NCI-H446 (cell line): ENCODE measurements at regions not wholly inside any gene's neighbourhood (a gene's known extent, or its start where the extent isn't known, plus 50 kb on each side); places are given as distances from the start of the nearest gene placed in this dataset.
A peak's percentile ranks its signal among the peaks of the same experiment; 100 is the strongest.
"Not testable (repeated sequence)": the region's sequence is repeated elsewhere in the genome, so short reads cannot be mapped to it uniquely, and the experiment has no call there.

Experiments used
- DNase-seq, 2 experiments: peaks; one replicate each; lab custom pipeline; 2025; lab: John Stamatoyannopoulos, UW

GRCh38 chr18:22739061-22739642, 194.0 kb upstream of the RBBP8 start:
- DNase-seq = no peak

GRCh38 chr18:22739789-22740188, 193.3 kb upstream of the RBBP8 start:
- DNase-seq = no peak

GRCh38 chr18:22741318-22741717, 191.8 kb upstream of the RBBP8 start:
- no peak for DNase-seq

- DNase-seq = no peak
These were observed 190.7 kb upstream of the RBBP8 start for GRCh38 chr18:22742409-22742808.

GRCh38 chr18:22745966-22746365, 187.2 kb upstream of the RBBP8 start:
- no peak for DNase-seq

GRCh38 chr18:22752014-22752413, 181.1 kb upstream of the RBBP8 start:
- DNase-seq = no peak

GRCh38 chr18:22753130-22753831, 179.8 kb upstream of the RBBP8 start:
- DNase-seq = no peak

- DNase-seq = not testable (repeated sequence)
These were observed 169.1 kb upstream of the RBBP8 start for GRCh38 chr18:22764005-22764404.

GRCh38 chr18:22765896-22766295, 167.2 kb upstream of the RBBP8 start:
- DNase-seq = no peak

- DNase-seq = no peak
These were observed 165.5 kb upstream of the RBBP8 start for GRCh38 chr18:22767653-22768052.

- no peak for DNase-seq
These were observed 159.2 kb upstream of the RBBP8 start for GRCh38 chr18:22773944-22774343.

GRCh38 chr18:22778996-22779395, 154.1 kb upstream of the RBBP8 start:
- no peak for DNase-seq

- no peak for DNase-seq
These were observed 149.9 kb upstream of the RBBP8 start for GRCh38 chr18:22783245-22783644.

- no peak for DNase-seq
These were observed 149.5 kb upstream of the RBBP8 start for GRCh38 chr18:22783662-22784076.

- no peak for DNase-seq
These were observed 144.1 kb upstream of the RBBP8 start for GRCh38 chr18:22789052-22789451.

- DNase-seq = no peak
These were observed 143.5 kb upstream of the RBBP8 start for GRCh38 chr18:22789600-22789999.

GRCh38 chr18:22790545-22791309, 142.4 kb upstream of the RBBP8 start:
- no peak for DNase-seq

GRCh38 chr18:22791310-22791610, 141.9 kb upstream of the RBBP8 start:
- DNase-seq = no peak

GRCh38 chr18:22796113-22796512, 137.0 kb upstream of the RBBP8 start:
- no peak for DNase-seq

- DNase-seq = no peak
These were observed 132.6 kb upstream of the RBBP8 start for GRCh38 chr18:22800551-22800951.

GRCh38 chr18:22813648-22814328, 119.3 kb upstream of the RBBP8 start:
- DNase-seq = peak in 1 of 2 experiments; percentile 20

GRCh38 chr18:22814329-22814703, 118.8 kb upstream of the RBBP8 start:
- DNase-seq = no peak
